ENCODE measurements at regions not wholly inside any gene's neighbourhood (a gene's known extent, or its start where the extent isn't known, plus 50 kb on each side); places are given as distances from the start of the nearest gene placed in this dataset.
"Not testable (repeated sequence)": the region's sequence is repeated elsewhere in the genome, so short reads cannot be mapped to it uniquely, and the experiment has no call there.

DNA sequence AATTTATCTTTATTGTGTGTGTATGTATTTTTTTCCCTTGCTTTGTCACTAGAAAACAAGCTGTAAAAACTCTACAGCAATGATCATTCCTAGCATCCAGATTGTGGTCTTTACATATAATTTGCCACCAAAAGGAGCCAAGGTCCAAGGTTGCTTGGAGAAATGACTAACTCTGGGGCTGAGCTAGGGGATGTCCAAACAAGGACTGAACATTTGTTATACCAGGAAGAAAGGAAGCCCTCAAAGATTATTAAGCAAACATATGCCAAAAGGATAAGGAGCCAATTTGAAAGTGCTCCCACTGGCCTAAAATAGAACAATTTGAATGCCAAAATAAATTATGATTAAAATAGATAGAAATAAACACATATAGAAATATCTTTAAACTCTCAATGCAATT lies 293.3 kb downstream of the ZIC1 start:
- H3K27me3 ChIP-seq, result no peaks in the 10 kb centered on the region
- no peak overlapping the region for H3K27ac ChIP-seq
- peaks cover 0 to 3% (median 0%) of the 10 kb centered on the region in 4 donors for H3K9me3 ChIP-seq
- TF ChIP-seq EP300 (IDR thresholded peaks at IDR 0.05) (no peak), POLR2A (IDR thresholded peaks at IDR 0.05) (no peak)
- TF ChIP-seq, protein P1, sequence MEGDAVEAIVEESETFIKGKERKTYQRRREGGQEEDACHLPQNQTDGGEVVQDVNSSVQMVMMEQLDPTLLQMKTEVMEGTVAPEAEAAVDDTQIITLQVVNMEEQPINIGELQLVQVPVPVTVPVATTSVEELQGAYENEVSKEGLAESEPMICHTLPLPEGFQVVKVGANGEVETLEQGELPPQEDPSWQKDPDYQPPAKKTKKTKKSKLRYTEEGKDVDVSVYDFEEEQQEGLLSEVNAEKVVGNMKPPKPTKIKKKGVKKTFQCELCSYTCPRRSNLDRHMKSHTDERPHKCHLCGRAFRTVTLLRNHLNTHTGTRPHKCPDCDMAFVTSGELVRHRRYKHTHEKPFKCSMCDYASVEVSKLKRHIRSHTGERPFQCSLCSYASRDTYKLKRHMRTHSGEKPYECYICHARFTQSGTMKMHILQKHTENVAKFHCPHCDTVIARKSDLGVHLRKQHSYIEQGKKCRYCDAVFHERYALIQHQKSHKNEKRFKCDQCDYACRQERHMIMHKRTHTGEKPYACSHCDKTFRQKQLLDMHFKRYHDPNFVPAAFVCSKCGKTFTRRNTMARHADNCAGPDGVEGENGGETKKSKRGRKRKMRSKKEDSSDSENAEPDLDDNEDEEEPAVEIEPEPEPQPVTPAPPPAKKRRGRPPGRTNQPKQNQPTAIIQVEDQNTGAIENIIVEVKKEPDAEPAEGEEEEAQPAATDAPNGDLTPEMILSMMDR (IDR thresholded peaks at IDR 0.05), result no peak
- no peaks in the 10 kb centered on the region for H3K36me3 ChIP-seq
- no peak for DNase-seq (ENCODE audit: low spot score in 2 of 2)
- no peak overlapping the region for H3K4me3 ChIP-seq
- H3K4me1 ChIP-seq, result peaks cover 0 to 5% (median 0%) of the 10 kb centered on the region in 4 donors

DNA sequence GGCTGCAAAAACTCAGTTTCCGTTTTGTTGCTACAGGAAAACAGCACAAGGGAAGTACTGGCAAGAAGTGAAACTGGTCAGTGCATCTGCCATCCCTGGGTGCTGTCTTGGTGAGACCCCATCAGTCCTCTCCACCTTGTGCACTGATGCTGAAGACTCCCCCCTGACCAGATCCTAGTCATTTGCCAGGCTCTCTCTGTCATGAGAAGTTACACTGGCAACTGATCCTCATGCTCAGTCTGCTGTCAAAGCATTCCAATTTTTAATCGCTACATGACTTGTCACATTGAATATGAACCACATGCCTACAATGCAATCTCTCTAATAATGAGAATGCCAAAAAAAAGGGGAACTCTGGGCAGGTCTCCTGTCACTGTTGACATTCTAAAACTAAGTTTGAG lies 296.5 kb downstream of the ZIC1 start:
- Histone ChIP-seq H3K27ac (no peak overlapping the region), H3K27me3 (no peaks in the 10 kb centered on the region), H3K9me3 (peaks cover 0 to 13% (median 0%) of the 10 kb centered on the region in 4 donors), H3K4me3 (no peak overlapping the region), H3K4me1 (peaks cover 0 to 5% (median 0%) of the 10 kb centered on the region in 4 donors), H3K36me3 (no peaks in the 10 kb centered on the region)
- no peak for TF ChIP-seq EP300 (IDR thresholded peaks at IDR 0.05)
- TF ChIP-seq, protein P1 (IDR thresholded peaks at IDR 0.05), result no peak
- TF ChIP-seq POLR2A (IDR thresholded peaks at IDR 0.05), result no peak
- WGBS, 2 donors, result 72 to 76% methylated on average over 2 of the region's 2 CpGs
- DNase-seq (ENCODE audit: low spot score in 2 of 2), result no peak

DNA sequence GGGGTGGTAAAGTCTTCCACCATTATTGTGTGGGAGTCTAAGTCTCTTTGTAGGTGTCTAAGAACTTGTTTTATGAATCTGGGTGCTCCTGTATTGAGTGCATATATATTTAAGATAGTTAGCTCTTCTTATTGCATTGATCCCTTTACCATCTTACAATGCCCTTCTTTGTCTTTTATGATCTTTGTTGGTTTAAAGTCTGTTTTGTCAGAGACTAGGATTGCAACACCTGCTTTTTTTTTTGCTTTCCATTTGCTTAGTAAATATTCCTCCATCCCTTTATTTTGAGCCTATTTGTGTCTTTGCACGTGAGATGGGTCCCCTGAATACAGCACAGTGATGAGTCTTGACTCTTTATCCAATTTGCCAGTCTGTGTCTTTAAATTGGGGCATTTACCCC lies 301.6 kb downstream of the ZIC1 start:
- not testable (repeated sequence) for H3K36me3 ChIP-seq; DNase-seq (ENCODE audit: low spot score in 2 of 2); H3K4me3 ChIP-seq; H3K27me3 ChIP-seq; H3K4me1 ChIP-seq; H3K27ac ChIP-seq
- 93 to 96% methylated on average over 1 of the region's 1 CpG for WGBS, 2 donors
- H3K9me3 ChIP-seq, result peaks cover 0 to 13% (median 0%) of the 10 kb centered on the region in 4 donors

DNA sequence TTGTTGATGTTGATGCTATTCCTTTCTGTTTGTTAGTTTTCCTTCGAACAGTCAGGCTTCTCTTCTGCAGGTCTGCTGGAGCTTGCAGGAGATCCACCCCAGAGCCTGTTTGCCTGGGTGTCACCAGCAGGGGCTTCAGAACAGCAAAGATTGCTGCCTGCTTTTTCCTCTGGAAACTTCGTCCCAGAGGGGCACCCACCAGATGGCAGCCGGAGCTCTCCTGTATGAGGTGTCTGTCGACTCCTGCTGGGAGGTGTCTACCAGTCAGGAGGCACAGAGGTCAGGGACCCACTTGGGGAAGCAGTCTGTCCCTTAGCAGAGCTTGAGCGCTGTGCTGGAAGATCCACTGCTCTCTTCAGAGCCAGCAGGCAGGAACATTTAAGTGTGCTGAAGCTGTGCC lies 303.2 kb downstream of the ZIC1 start:
- Histone ChIP-seq H3K36me3 (no peaks in the 10 kb centered on the region), H3K9me3 (peaks cover 0 to 11% (median 0%) of the 10 kb centered on the region in 4 donors), H3K4me3 (no peak overlapping the region), H3K27me3 (no peaks in the 10 kb centered on the region), H3K27ac (no peak overlapping the region), H3K4me1 (peaks cover 0 to 6% (median 0%) of the 10 kb centered on the region in 4 donors)
- DNase-seq (ENCODE audit: low spot score in 2 of 2), result no peak
- no peak for TF ChIP-seq EP300 (IDR thresholded peaks at IDR 0.05)
- TF ChIP-seq, protein P1 (IDR thresholded peaks at IDR 0.05), result no peak
- no peak for TF ChIP-seq POLR2A (IDR thresholded peaks at IDR 0.05)
- 83 to 88% methylated on average over 4 to 5 of the region's 5 CpGs for WGBS, 2 donors

DNA sequence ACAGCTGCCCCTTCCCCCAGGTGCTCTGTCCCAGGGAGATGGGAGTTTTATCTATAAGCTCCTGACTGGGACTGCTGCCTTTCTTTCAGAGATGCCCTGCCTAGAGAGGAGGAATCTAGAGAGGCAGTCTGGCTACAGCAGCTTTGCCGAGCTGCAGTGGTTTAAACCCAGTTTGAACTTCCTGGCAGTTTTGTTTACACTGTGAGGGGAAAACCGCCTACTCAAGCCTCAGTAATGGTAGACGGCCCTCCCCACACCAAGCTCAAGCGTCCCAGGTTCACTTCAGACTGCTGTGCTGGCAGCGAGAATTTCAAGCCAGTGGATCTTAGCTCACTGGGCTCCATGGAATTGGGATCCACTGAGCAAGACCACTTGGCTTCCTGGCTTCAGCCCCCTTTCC lies 303.6 kb downstream of the ZIC1 start:
- 67 to 79% methylated on average over 5 of the region's 5 CpGs for WGBS, 2 donors
- not testable (repeated sequence) for H3K9me3 ChIP-seq; H3K4me1 ChIP-seq; DNase-seq (ENCODE audit: low spot score in 2 of 2); H3K27me3 ChIP-seq; H3K27ac ChIP-seq; H3K36me3 ChIP-seq; H3K4me3 ChIP-seq

DNA sequence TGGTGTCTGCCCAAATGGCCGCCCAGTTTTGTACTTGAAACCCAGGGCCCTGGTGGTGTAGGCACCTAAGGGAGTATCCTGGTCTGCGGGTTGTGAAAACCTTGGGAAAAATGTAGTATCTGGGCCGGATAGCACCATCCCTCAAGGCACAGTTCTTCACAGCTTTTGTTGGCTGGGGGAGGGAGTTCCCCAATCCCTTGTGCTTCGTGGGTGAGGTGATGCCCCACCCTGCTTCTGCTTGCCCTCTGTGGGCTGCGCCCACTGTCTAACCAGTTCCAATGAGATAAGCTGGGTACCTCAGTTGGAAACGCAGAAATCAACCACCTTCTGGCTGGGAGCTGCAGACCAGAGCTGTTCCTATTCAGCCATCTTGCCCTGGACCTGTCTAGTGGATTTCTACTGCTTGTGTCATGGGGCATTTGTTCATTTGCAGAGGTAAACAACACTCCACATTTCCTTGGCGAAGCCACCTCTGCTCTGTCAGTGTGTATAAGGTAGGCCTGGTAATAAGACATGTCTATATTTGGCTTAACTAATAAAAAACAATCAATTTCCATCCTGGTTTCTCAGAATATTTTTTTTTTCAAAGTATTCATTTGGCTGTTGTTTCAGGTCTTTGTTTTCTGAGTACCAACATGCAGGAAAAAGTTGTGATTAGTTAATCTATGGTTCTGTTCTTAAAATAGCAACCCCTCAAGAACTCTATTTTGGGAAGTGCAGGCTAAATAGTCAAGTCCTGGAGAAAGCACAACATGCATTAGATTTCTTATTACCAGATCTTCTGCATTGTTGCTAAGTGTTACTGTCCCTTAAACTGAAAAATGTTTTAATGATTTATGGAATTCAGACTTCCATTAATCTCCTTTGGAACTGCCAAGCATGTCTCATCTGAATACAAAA lies 304.3 kb downstream of the ZIC1 start:
- peaks cover 0 to 8% (median 0%) of the 10 kb centered on the region in 4 donors for H3K9me3 ChIP-seq
- no peak for TF ChIP-seq POLR2A (IDR thresholded peaks at IDR 0.05)
- TF ChIP-seq, protein P1 (IDR thresholded peaks at IDR 0.05), result no peak
- no peak for TF ChIP-seq EP300 (IDR thresholded peaks at IDR 0.05)
- H3K4me1 ChIP-seq, result peaks cover 0 to 6% (median 0%) of the 10 kb centered on the region in 4 donors
- no peak overlapping the region for H3K27ac ChIP-seq
- no peaks in the 10 kb centered on the region for H3K27me3 ChIP-seq
- 92% methylated on average over 6 to 7 of the region's 7 CpGs for WGBS, 2 donors
- no peak for DNase-seq (ENCODE audit: low spot score in 2 of 2)
- no peaks in the 10 kb centered on the region for H3K36me3 ChIP-seq
- no peak overlapping the region for H3K4me3 ChIP-seq
